ENCODE measurements at regions not wholly inside any gene's neighbourhood (a gene's known extent, or its start where the extent isn't known, plus 50 kb on each side); places are given as distances from the start of the nearest gene placed in this dataset.

DNA sequence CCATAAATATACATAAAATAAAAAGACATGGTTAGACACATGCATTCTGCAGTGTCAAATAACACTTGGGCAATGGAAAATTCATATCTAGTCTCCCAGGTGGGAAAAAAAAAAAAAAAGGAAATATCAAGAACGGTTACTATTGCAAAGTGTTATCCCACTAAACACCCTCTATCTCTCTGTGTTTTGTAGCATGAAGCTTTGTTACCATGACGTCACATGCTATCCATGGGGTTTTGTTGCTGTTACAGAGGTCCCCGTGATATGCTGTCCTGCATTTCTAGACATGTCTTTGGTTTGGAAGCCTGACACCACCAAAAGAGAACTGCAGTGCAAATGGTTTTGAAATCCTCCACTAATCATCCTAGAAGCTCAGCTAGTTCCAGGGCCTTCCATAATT, 50.7 kb upstream of the TLR3 start:
- DNase-seq (ENCODE audit: low read depth in 2 of 3, low spot score in 2 of 3) = no peak

- no peak for DNase-seq (ENCODE audit: low read depth in 2 of 3, low spot score in 2 of 3)
Observed at GRCh38 chr4:186018784-186019183, 50.2 kb upstream of the TLR3 start.

All from hematopoietic multipotent progenitor cell (in vitro differentiated cells).